ENCODE measurements at regions not wholly inside any gene's neighbourhood (a gene's known extent, or its start where the extent isn't known, plus 50 kb on each side); places are given as distances from the start of the nearest gene placed in this dataset.
"Not testable (repeated sequence)": the region's sequence is repeated elsewhere in the genome, so short reads cannot be mapped to it uniquely, and the experiment has no call there.

GRCh38 chr15:77862651-77863104, 214.8 kb downstream of the TBC1D2B start:
- no peak for DNase-seq (ENCODE audit: low read depth)
- H3K4me3 ChIP-seq (ENCODE audit: low read depth, low read length) = no peak overlapping the region
- no peak for TF ChIP-seq CTCF (conservative IDR thresholded peaks at IDR 0.05; ENCODE audit: low read depth, low read length)

GRCh38 chr15:77861997-77862635, 215.4 kb downstream of the TBC1D2B start:
- H3K4me3 ChIP-seq (ENCODE audit: low read depth, low read length); DNase-seq (ENCODE audit: low read depth): not testable (repeated sequence)

GRCh38 chr15:77860071-77860691, 217.3 kb downstream of the TBC1D2B start:
- H3K4me3 ChIP-seq (ENCODE audit: low read depth, low read length) = no peak overlapping the region
- TF ChIP-seq CTCF (conservative IDR thresholded peaks at IDR 0.05; ENCODE audit: low read depth, low read length) = no peak
- no peak for DNase-seq (ENCODE audit: low read depth)

GRCh38 chr15:77859491-77860060, 217.9 kb downstream of the TBC1D2B start:
- no peak overlapping the region for H3K4me3 ChIP-seq (ENCODE audit: low read depth, low read length)
- no peak for TF ChIP-seq CTCF (conservative IDR thresholded peaks at IDR 0.05; ENCODE audit: low read depth, low read length)
- DNase-seq (ENCODE audit: low read depth) = no peak

GRCh38 chr15:77858792-77859490, 218.6 kb downstream of the TBC1D2B start:
- TF ChIP-seq CTCF (conservative IDR thresholded peaks at IDR 0.05; ENCODE audit: low read depth, low read length) = no peak
- no peak for DNase-seq (ENCODE audit: low read depth)
- no peak overlapping the region for H3K4me3 ChIP-seq (ENCODE audit: low read depth, low read length)

- H3K4me3 ChIP-seq (ENCODE audit: low read depth, low read length) = no peak overlapping the region
- no peak for TF ChIP-seq CTCF (conservative IDR thresholded peaks at IDR 0.05; ENCODE audit: low read depth, low read length)
- DNase-seq (ENCODE audit: low read depth) = no peak
These were observed 220.1 kb downstream of the TBC1D2B start for GRCh38 chr15:77857419-77857818.

- no peak for DNase-seq (ENCODE audit: low read depth)
- H3K4me3 ChIP-seq (ENCODE audit: low read depth, low read length) = no peak overlapping the region
- no peak for TF ChIP-seq CTCF (conservative IDR thresholded peaks at IDR 0.05; ENCODE audit: low read depth, low read length)
These were observed 220.7 kb downstream of the TBC1D2B start for GRCh38 chr15:77856705-77857346.

Measured in choroid plexus epithelial cell (primary cell).